ENCODE measurements at regions not wholly inside any gene's neighbourhood (a gene's known extent, or its start where the extent isn't known, plus 50 kb on each side); places are given as distances from the start of the nearest gene placed in this dataset.

GRCh38 chr18:53749766-53750165 lies 474.7 kb downstream of the MBD2 start (continued):
- TF ChIP-seq ZBTB40 (IDR thresholded peaks at IDR 0.05) (no peak), ZBTB40 (CRISPR knock-in tag; IDR thresholded peaks at IDR 0.05) (no peak), FLYWCH1 (CRISPR knock-in tag; IDR thresholded peaks at IDR 0.05) (no peak), ZNF749 (CRISPR knock-in tag; IDR thresholded peaks at IDR 0.05; ENCODE audit: borderline replicate concordance) (no peak), DDIT3 (CRISPR knock-in tag; IDR thresholded peaks at IDR 0.05) (no peak), ZSCAN5A (CRISPR knock-in tag; IDR thresholded peaks at IDR 0.05; ENCODE audit: borderline replicate concordance) (no peak), ZNF580 (CRISPR knock-in tag; IDR thresholded peaks at IDR 0.05; ENCODE audit: borderline replicate concordance, low read depth) (no peak)
- TF ChIP-seq, protein P1, sequence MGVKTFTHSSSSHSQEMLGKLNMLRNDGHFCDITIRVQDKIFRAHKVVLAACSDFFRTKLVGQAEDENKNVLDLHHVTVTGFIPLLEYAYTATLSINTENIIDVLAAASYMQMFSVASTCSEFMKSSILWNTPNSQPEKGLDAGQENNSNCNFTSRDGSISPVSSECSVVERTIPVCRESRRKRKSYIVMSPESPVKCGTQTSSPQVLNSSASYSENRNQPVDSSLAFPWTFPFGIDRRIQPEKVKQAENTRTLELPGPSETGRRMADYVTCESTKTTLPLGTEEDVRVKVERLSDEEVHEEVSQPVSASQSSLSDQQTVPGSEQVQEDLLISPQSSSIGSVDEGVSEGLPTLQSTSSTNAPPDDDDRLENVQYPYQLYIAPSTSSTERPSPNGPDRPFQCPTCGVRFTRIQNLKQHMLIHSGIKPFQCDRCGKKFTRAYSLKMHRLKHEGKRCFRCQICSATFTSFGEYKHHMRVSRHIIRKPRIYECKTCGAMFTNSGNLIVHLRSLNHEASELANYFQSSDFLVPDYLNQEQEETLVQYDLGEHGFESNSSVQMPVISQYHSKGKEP (CRISPR knock-in tag; IDR thresholded peaks at IDR 0.05): no peak

All from HepG2 (cell line).